Transverse colon (tissue), 4 donors: ENCODE measurements at regions not wholly inside any gene's neighbourhood (a gene's known extent, or its start where the extent isn't known, plus 50 kb on each side); places are given as distances from the start of the nearest gene placed in this dataset.
"Not testable (repeated sequence)": the region's sequence is repeated elsewhere in the genome, so short reads cannot be mapped to it uniquely, and the experiment has no call there.

Source experiments
- DNase-seq: peaks from one replicate; pipeline ENCODE4 v3.0.0-alpha.2; 2019
- H3K27ac ChIP-seq, 4 donors: fragments of 200-600 bp; sonication (generic); 2 replicates each; pipeline ENCODE4 v1.5.1; 2016 to 2018; ENCODE audit warnings: inconsistent platforms in 4 of 4
- H3K27me3 ChIP-seq: fragments of 200-600 bp; sonication (generic); 2 replicates; pipeline ENCODE4 v1.5.1; 2017; ENCODE audit warnings: inconsistent platforms
- H3K36me3 ChIP-seq, 4 donors: fragments of 200-600 bp; sonication (generic); 2 replicates each; pipeline ENCODE4 v1.5.1; 2017 to 2019; ENCODE audit warnings: inconsistent platforms in 4 of 4
- H3K4me1 ChIP-seq, 4 donors: fragments of 200-600 bp; sonication (generic); 2 replicates each; pipeline ENCODE4 v1.5.1; 2017 to 2020; ENCODE audit warnings: inconsistent platforms in 4 of 4
- H3K4me3 ChIP-seq, 4 donors: fragments of 200-600 bp; sonication (generic); 1 replicate in 1 of 4; 2 replicates in 3 of 4; pipeline versions ENCODE4 v1.5.1 to v1.6.1; 2017 to 2019; ENCODE audit warnings: inconsistent platforms in 4 of 4
- H3K9me3 ChIP-seq, 2 donors: fragments of 200-600 bp; sonication (generic); 2 replicates each; pipeline ENCODE4 v1.5.1; 2017 to 2019; ENCODE audit warnings: inconsistent platforms in 2 of 2
- EP300 ChIP-seq: sonication (generic); formaldehyde crosslinking; IDR thresholded peaks from one replicate; pipeline ENCODE4 v1.6.1; 2017; ENCODE audit warnings: antibody characterized with exemption, low read depth
- POLR2A ChIP-seq: fragments of 450-650 bp; IDR thresholded peaks from one replicate; pipeline ENCODE4 v1.6.1; 2016; ENCODE audit warnings: antibody characterized with exemption, mild to moderate bottlenecking, moderate library complexity
- POLR2AphosphoS5 ChIP-seq, 3 donors: sonication (generic); formaldehyde crosslinking; IDR thresholded peaks; one replicate each; pipeline ENCODE4 v1.6.1; 2016; ENCODE audit warnings: antibody characterized with exemption in 3 of 3
- WGBS, 2 donors: methylation state at CpG; one replicate each; pipeline ENCODE4 v1.1.5; 2018; ENCODE audit warnings: low coverage in 1 of 2; 5-methylcytosine and 5-hydroxymethylcytosine counted together
- in situ Hi-C, 4 donors: fragments of 200-750 bp; cut with MboI; loops; one replicate each; pipeline versions ENCODE4 v1.15.0 to v1.15.1; 2017; ENCODE audit warnings: low sequenced_read_pairs in 3 of 4, low pct_ligation_motif_present in 1 of 4, low pct_unique_long_range_greater_than_20kb in 1 of 4
- intact Hi-C: fragments of 100-400 bp; cut with DNase I; formaldehyde crosslinking; loops from one replicate; pipeline ENCODE4 v1.15.1; 2023; ENCODE audit warnings: low total_unique reads
- TF ChIP-seq, protein P1 (sequence below), 5 experiments: fragments of 200-600 bp in 3 of 5; fragments of 450-650 bp in 2 of 5; sonication (generic) in 3 of 5; IDR thresholded peaks; 1 replicate in 2 of 5; 2 replicates in 3 of 5; pipeline ENCODE4 v1.5.1; 2016 to 2017; ENCODE audit warnings: antibody characterized with exemption in 5 of 5, inconsistent platforms in 3 of 5, mild to moderate bottlenecking in 2 of 5, moderate library complexity in 1 of 5

DNA sequence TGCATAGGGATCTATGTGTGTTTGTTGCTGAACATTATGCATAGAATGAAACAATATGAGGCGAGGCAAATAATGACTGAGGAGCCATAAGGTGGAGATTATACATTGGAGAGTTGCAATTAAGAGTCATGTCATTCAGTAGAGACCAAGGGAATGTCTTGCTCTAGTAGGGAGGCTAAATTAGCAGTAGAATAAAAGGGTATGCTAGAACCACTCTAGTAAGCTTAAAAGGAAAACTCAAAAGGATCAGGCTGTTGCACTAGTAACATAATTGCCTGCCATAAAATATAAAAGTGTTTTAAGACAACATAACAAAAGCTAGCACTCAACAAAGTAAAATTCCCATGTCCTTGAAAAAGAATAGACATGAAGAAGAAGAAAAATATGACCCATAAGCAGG, 586.2 kb upstream of the DIAPH2 start:
- Histone ChIP-seq H3K27me3 (no peaks in the 10 kb centered on the region), H3K4me3 (no peak overlapping the region), H3K36me3 (no peaks in the 10 kb centered on the region), H3K4me1 (no peaks in the 10 kb centered on the region), H3K9me3 (no peaks in the 10 kb centered on the region), H3K27ac (no peak overlapping the region)
- no peak for DNase-seq
- in situ Hi-C loops (no loop called here), intact Hi-C loops (no loop called here)
- 60% methylated on average over 1 of the region's 1 CpG; no CpG with 5 or more reads in 1 of the 2 donors for WGBS, 2 donors
- TF ChIP-seq, protein P1, sequence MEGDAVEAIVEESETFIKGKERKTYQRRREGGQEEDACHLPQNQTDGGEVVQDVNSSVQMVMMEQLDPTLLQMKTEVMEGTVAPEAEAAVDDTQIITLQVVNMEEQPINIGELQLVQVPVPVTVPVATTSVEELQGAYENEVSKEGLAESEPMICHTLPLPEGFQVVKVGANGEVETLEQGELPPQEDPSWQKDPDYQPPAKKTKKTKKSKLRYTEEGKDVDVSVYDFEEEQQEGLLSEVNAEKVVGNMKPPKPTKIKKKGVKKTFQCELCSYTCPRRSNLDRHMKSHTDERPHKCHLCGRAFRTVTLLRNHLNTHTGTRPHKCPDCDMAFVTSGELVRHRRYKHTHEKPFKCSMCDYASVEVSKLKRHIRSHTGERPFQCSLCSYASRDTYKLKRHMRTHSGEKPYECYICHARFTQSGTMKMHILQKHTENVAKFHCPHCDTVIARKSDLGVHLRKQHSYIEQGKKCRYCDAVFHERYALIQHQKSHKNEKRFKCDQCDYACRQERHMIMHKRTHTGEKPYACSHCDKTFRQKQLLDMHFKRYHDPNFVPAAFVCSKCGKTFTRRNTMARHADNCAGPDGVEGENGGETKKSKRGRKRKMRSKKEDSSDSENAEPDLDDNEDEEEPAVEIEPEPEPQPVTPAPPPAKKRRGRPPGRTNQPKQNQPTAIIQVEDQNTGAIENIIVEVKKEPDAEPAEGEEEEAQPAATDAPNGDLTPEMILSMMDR (IDR thresholded peaks at IDR 0.05) = no peak
- TF ChIP-seq POLR2A (no peak), EP300 (no peak), POLR2AphosphoS5 (IDR thresholded peaks at IDR 0.05) (no peak)

DNA sequence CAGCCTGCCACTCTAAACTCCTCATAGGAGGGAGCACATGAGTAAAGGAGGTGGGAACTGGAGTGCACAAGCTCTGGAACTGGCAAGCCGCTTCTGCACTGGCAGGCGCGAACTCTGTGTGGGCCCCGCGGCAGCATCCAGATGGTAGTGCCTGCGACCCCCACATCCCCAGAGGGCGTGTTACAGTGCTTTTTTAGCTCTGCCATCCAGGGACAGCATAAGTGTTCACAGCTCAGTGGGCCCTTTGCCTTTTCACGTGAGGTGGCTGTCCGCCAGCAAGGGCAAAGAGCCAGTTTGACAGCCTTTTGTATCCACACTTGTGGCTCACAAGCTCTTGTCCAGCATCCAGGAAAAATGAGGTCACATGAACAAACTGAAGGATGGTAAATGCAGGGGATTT, 581.6 kb upstream of the DIAPH2 start:
- H3K4me1 ChIP-seq = no peaks in the 10 kb centered on the region
- no peaks in the 10 kb centered on the region for H3K9me3 ChIP-seq
- no peak for TF ChIP-seq POLR2AphosphoS5 (IDR thresholded peaks at IDR 0.05)
- no peak for TF ChIP-seq EP300
- no peak for TF ChIP-seq POLR2A
- TF ChIP-seq, protein P1 (IDR thresholded peaks at IDR 0.05) = no peak
- no peak for DNase-seq
- H3K4me3 ChIP-seq = no peak overlapping the region
- WGBS, 2 donors = 78% methylated on average over 9 of the region's 9 CpGs; no CpG with 5 or more reads in 1 of the 2 donors
- H3K36me3 ChIP-seq = no peaks in the 10 kb centered on the region
- no peak overlapping the region for H3K27ac ChIP-seq
- in situ Hi-C loops (no loop called here), intact Hi-C loops (no loop called here)
- no peaks in the 10 kb centered on the region for H3K27me3 ChIP-seq

DNA sequence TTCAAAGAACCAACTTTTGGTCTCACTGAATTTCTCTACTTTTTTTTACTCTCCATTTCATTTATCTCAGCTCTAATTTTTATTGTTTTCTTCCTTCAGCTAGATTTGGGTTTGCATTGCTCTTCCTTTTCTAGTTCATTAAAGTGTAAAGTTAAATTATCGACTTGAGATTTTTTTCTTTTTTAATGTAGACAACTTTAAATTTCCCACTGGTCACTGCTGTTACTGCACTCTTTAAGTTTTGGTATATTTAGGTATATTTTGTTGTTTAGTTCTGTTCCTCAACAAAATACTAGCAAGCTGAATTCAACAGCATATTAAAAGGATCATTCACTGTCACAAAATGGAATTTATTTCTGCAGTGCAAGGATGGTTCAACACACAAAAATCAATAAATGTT, 572.0 kb upstream of the DIAPH2 start:
- 79 to 100% methylated on average over 1 of the region's 1 CpG for whole genome bisulfite sequencing, 2 donors
- intact Hi-C loops (no loop called here), in situ Hi-C loops (no loop called here)
- TF ChIP-seq, protein P1 (IDR thresholded peaks at IDR 0.05) = no peak
- TF ChIP-seq POLR2A = no peak
- TF ChIP-seq POLR2AphosphoS5 (IDR thresholded peaks at IDR 0.05) = no peak
- no peak for TF ChIP-seq EP300
- Histone ChIP-seq H3K9me3 (no peaks in the 10 kb centered on the region), H3K36me3 (no peaks in the 10 kb centered on the region), H3K4me1 (no peaks in the 10 kb centered on the region), H3K27ac (no peak overlapping the region), H3K27me3 (no peaks in the 10 kb centered on the region), H3K4me3 (no peak overlapping the region)
- no peak for DNase-seq

DNA sequence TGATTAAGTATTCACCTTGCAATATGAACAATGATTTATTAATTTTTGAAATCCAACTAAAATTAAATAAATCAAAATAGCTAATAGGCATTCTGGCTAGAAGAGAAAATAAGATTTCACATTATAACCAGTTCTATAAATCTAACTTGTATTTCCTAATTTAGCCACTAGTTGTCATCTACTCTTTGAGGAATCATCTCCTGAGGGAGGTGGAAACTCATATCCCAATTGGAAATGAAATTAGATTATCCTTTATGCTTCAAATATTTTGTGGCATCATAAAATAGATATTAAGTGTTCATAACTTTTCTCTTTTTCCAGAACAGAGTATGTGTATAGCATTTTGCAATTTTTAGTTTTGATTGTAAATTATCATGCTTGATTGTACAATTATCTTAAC, 558.5 kb upstream of the DIAPH2 start:
- TF ChIP-seq POLR2A (no peak), POLR2AphosphoS5 (IDR thresholded peaks at IDR 0.05) (no peak), EP300 (no peak)
- TF ChIP-seq, protein P1 (IDR thresholded peaks at IDR 0.05) = no peak
- Histone ChIP-seq H3K4me1 (no peaks in the 10 kb centered on the region), H3K36me3 (no peaks in the 10 kb centered on the region), H3K27me3 (no peaks in the 10 kb centered on the region), H3K27ac (no peak overlapping the region), H3K4me3 (no peak overlapping the region), H3K9me3 (no peaks in the 10 kb centered on the region)
- in situ Hi-C loops = no loop called here
- intact Hi-C loops = no loop called here
- no peak for DNase-seq

DNA sequence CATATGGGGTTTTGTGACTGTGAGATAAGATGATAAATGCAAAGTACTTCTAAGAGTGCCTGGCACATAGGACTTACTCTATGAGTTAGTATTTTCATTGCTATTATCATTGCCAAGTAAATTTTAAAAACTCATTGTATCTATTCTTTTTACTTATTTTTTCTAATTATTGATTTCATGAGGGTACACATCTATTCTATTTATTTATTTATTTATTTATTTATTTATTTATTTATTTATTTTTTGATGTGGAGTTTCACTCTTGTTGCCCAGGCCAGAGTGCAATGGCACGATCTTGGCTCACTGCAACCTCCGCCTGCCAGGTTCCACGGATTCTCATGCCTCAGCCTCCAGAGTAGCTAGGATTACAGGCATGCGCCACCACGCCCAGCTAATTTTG, 556.6 kb upstream of the DIAPH2 start:
- intact Hi-C loops, H3K27ac ChIP-seq, H3K4me3 ChIP-seq, in situ Hi-C loops, H3K27me3 ChIP-seq, H3K4me1 ChIP-seq, DNase-seq, H3K9me3 ChIP-seq, H3K36me3 ChIP-seq: not testable (repeated sequence)
- 94 to 100% methylated on average over 1 to 5 of the region's 5 CpGs for WGBS, 2 donors
